Esophagus squamous epithelium (tissue), 4 donors: ENCODE measurements at regions not wholly inside any gene's neighbourhood (a gene's known extent, or its start where the extent isn't known, plus 50 kb on each side); places are given as distances from the start of the nearest gene placed in this dataset.

Experiments used
- CTCF ChIP-seq, 6 experiments: fragments of 450-650 bp in 4 of 6; fragments of 200-600 bp in 2 of 6; sonication (generic) in 2 of 6; IDR thresholded peaks; one replicate each; pipeline ENCODE4 v1.5.1; 2016 to 2019; ENCODE audit warnings: antibody characterized with exemption in 6 of 6, mild to moderate bottlenecking in 4 of 6, moderate library complexity in 4 of 6
- POLR2A ChIP-seq, 4 donors: fragments of 450-650 bp; IDR thresholded peaks; one replicate each; pipeline ENCODE4 v1.6.1; 2017; ENCODE audit warnings: antibody characterized with exemption in 4 of 4, mild to moderate bottlenecking in 4 of 4, moderate library complexity in 3 of 4

- TF ChIP-seq CTCF (IDR thresholded peaks at IDR 0.05) (no peak), POLR2A (IDR thresholded peaks at IDR 0.05) (no peak)
These were observed 750.0 kb downstream of the TBC1D32 start for GRCh38 chr6:120584111-120584760.
